GM18873 (cell line): ENCODE measurements at regions not wholly inside any gene's neighbourhood (a gene's known extent, or its start where the extent isn't known, plus 50 kb on each side); places are given as distances from the start of the nearest gene placed in this dataset.
"Not testable (repeated sequence)": the region's sequence is repeated elsewhere in the genome, so short reads cannot be mapped to it uniquely, and the experiment has no call there.

ENCODE experiments used
- ATAC-seq: cut with Tn5 transposase; IDR thresholded peaks from one replicate; pipeline ENCODE4 v1.9.1; 2021; ENCODE audit warnings: mild to moderate bottlenecking, moderate library complexity, moderate number of reproducible peaks; ENCODE audit not compliant: unreplicated experiment, low FRiP score

DNA sequence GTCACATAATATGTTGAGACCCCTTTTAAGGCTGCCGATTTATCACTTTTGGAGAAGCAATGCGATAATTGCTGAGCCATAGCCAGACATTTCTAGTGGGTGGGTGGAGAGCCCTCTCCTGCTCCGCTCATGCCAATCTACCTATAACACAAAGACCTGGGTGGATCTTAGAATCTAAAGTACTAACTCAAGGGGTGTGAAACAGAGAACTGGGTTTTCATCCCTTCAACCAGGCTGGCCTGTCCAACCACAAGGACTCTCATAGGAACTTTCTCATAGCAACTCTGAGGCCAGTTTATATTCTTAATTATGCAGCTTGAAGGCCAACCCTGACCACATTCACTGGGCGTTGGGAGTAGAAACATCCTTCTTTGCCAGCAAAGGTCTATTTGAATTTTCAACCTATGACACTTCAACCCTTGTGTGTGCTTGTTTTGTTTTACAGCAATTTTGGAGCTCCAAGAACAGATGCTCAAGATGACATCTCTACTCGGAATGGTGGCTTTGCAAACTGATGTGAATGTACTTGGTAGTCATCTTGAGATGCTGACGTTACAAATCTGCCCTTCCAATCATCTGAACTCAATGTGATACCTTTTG, 1198.2 kb upstream of the AUTS2 start:
- ATAC-seq: no peak

GRCh38 chr7:68400783-68401182, 1197.5 kb upstream of the AUTS2 start:
- no peak for ATAC-seq

GRCh38 chr7:68401313-68401712, 1197.0 kb upstream of the AUTS2 start:
- ATAC-seq: no peak

DNA sequence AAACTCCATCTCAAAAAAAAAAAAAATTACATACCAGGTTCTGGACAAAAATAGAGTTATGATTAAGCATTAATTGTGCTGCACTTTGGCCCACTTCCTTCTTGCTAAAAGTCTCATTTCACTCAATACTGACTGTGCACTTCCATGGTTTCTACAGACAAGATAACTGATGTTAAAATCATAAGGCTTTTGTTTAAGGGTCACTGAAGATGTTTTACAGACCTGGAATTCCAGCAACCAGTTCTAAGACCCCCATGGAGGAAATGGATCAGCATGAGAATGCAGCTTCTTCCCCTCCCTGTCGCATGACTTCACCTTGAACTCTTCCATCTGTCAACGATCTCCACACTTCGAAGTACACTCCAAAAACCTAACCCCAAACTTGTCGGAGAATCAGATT, 1191.8 kb upstream of the AUTS2 start:
- ATAC-seq: no peak

- no peak for ATAC-seq
Observed at GRCh38 chr7:68407460-68407859, 1190.8 kb upstream of the AUTS2 start.

- ATAC-seq: no peak
Observed at GRCh38 chr7:68408873-68409272, 1189.4 kb upstream of the AUTS2 start.

DNA sequence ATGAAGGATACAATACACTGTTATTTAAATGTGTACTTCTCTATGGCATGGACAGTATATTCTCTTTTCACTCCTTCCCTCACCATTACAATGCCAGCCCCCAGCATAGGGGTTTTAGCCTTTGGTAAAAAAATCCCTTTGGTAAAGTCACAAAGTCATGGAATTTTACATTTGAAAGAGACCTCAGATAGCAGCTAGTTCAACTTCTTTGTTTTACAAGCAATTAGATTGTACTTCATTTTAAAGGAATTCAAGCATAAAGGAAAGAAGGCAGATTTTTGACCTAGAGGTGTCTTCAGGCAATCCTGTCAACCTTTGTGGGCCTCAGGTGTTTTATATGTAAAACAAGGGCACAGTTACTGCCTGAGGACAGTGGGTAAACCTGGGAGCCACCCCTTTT, 1188.4 kb upstream of the AUTS2 start:
- ATAC-seq: no peak

- not testable (repeated sequence) for ATAC-seq
Observed at GRCh38 chr7:68410693-68411092, 1187.6 kb upstream of the AUTS2 start.

GRCh38 chr7:68411742-68412141, 1186.5 kb upstream of the AUTS2 start:
- ATAC-seq: no peak

- ATAC-seq: no peak
Observed at GRCh38 chr7:68414631-68415425, 1183.4 kb upstream of the AUTS2 start.

DNA sequence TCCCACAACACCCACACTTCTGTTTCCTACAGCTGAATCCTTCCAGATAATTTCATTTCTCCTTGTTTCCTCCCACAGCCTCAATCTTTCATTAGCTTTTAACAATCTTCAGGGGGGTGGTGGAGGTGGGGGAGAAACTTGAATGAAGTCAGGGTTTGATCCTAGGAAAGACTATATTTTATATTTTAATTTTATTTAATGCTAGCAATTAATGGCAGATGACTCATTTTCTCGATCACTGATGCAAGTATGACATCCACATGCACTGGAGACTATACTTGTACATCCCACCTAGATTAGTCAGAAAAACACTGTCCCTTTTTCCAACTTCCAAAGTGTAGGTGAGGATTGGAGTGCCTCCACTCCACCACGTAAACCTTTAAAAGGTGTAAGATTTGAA, 1181.3 kb upstream of the AUTS2 start:
- no peak for ATAC-seq

GRCh38 chr7:68417659-68418058, 1180.6 kb upstream of the AUTS2 start:
- ATAC-seq: no peak

DNA sequence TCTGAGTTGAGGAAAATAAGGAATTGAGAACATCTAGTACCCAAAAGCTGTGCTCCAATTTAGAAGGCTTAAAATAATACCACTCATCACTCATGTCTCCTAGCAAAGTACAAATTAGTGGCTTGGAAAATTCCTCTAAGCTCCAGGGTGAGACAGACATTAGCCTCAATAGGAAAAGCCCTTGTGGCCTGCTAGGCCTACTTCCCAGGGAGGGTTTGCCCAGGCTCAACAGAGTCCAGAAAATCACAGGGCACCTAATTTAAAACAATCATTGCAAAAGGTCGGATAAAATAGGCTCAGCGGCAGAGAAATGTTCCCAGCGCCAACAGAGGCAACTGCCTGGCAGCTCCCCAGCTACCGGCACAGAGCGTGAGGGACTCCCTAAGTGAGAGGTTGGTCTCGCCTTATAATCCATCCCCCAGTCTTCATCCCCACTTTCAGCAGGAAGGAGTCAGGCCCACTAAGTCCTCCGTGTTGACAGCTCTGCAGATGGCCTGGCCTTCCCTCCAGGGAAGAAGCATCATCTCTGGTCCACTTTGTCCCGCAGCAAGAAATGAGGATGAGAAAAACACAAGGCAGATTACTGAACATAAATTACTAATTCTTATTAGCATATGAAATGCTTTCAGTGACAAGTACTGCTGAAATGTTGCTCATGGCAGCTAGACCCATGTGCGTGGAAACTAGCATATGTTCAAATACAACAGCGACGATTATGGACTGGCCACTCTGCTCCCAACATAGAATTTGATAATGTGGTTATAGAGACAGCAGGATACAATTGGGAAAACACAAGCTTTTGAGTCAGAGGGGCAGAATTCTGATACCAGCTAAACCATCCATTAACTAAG, 1177.7 kb upstream of the AUTS2 start:
- no peak for ATAC-seq

- no peak for ATAC-seq
Observed at GRCh38 chr7:68421712-68422111, 1176.6 kb upstream of the AUTS2 start.

DNA sequence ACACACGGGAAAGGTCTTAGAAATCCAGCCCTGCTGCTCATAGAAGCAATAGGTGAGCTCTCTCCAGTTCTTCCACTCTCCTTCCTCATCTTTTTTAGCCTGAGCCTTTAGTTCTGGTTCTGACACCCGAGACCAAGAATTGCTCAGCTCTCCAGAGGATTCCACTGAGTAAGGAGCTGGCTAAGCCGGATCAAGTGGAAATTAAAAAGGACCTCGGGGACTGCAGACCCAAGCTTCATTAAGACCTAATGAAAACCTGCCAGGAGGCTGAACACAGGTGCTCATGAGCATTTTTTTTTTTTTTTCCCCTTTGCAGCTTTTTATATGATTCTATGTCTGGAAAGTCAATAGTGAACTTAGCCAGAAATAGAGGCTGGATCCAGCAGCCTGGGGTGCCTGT, 1176.0 kb upstream of the AUTS2 start:
- ATAC-seq: no peak

DNA sequence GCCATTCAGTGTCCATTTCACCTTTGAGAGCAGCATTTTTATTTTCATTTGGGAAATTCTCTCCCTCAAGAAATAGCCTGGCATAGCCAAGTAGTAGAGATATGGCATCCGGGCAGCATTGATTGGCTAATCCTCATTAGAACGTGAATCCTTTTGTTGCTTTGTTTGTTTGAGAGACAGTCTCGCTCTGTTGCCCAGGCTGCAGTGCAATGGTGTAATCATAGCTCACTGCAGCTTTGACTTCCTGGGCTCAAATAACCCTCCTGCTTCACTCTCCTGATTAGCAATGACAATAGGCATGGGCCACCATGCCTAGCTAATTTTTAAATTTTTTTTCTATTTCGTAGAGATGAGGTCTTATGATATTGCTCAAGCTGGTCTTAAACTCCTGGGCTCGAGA, 1174.9 kb upstream of the AUTS2 start:
- ATAC-seq: no peak

GRCh38 chr7:68424658-68425297, 1173.5 kb upstream of the AUTS2 start:
- no peak for ATAC-seq

- no peak for ATAC-seq
Observed at GRCh38 chr7:68425377-68425776, 1172.9 kb upstream of the AUTS2 start.

- no peak for ATAC-seq
Observed at GRCh38 chr7:68429411-68430117, 1168.7 kb upstream of the AUTS2 start.

DNA sequence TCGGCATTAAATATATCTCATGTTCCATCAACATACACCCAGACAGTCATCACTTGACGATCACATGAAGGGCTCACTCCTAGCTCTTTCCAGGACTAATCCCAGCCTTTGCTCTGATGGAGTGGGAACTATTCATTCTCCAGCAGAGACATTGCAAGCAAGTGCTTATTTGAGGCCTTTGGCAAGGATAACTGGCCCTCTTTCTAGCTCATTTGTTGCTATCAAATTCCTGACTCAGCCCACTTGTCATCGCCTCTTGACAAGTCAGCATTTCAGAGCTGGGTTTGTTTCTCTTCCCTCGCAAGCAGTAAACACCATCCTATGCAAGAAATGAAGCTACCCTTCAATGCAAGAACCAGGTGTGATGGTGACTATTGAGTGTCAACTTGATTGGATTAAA, 1165.7 kb upstream of the AUTS2 start:
- no peak for ATAC-seq
